Heart left ventricle (tissue), 16 donors: ENCODE measurements at regions not wholly inside any gene's neighbourhood (a gene's known extent, or its start where the extent isn't known, plus 50 kb on each side); places are given as distances from the start of the nearest gene placed in this dataset.
A peak's percentile ranks its signal among the peaks of the same experiment; 100 is the strongest.
"Not testable (repeated sequence)": the region's sequence is repeated elsewhere in the genome, so short reads cannot be mapped to it uniquely, and the experiment has no call there.

Experiments used
- ATAC-seq, 4 donors: fragments of 200-7000 bp; cut with Tn5 transposase; one replicate each; pipeline ENCODE4 v1.9.1; 2020 to 2022; ENCODE audit warnings: moderate library complexity in 4 of 4, mild to moderate bottlenecking in 3 of 4, moderate number of reproducible peaks in 1 of 4
- DNase-seq, 5 donors: peaks; one replicate each; pipeline ENCODE4 v3.0.0-alpha.2; 2020
- H3K27ac ChIP-seq, 12 donors: fragments of 200-600 bp; sonication (generic) in 4 of 12; one replicate each; pipeline versions ENCODE4 v1.5.0 to v1.8.0; 2016 to 2022; ENCODE audit warnings: mild to moderate bottlenecking in 2 of 12
- H3K27me3 ChIP-seq, 9 donors: fragments of 200-600 bp; sonication (generic) in 2 of 9; one replicate each; pipeline versions ENCODE4 v1.5.1 to v1.8.0; 2016 to 2022; ENCODE audit warnings: mild to moderate bottlenecking in 3 of 9
- H3K36me3 ChIP-seq, 9 donors: fragments of 200-600 bp; sonication (generic) in 2 of 9; one replicate each; pipeline versions ENCODE4 v1.5.0 to v1.8.0; 2018 to 2022; ENCODE audit warnings: mild to moderate bottlenecking in 2 of 9
- H3K4me1 ChIP-seq, 12 donors: fragments of 200-600 bp; sonication (generic) in 4 of 12; one replicate each; pipeline versions ENCODE4 v1.5.0 to v1.8.0; 2016 to 2022; ENCODE audit warnings: mild to moderate bottlenecking in 3 of 12
- H3K4me3 ChIP-seq, 12 donors: fragments of 200-600 bp; sonication (generic) in 4 of 12; one replicate each; pipeline versions ENCODE4 v1.5.0 to v1.8.0; 2017 to 2022; ENCODE audit warnings: mild to moderate bottlenecking in 9 of 12, moderate library complexity in 4 of 12
- H3K9me3 ChIP-seq, 12 donors: fragments of 200-600 bp; sonication (generic) in 4 of 12; one replicate each; pipeline versions ENCODE4 v1.5.0 to v1.8.0; 2016 to 2022; ENCODE audit warnings: mild to moderate bottlenecking in 1 of 12
- POLR2A ChIP-seq, 2 donors: fragments of 450-650 bp; IDR thresholded peaks; one replicate each; pipeline ENCODE4 v1.6.1; 2017; ENCODE audit warnings: antibody characterized with exemption in 2 of 2, mild to moderate bottlenecking in 2 of 2, moderate library complexity in 2 of 2
- WGBS, 4 donors: extraction: QIAGEN DNeasy Blood & Tissue Kit in 2 of 4; methylation state at CpG; one replicate each; pipeline versions ENCODE4 v1.1.5 to v1.1.7; 2013 to 2018; 5-methylcytosine and 5-hydroxymethylcytosine counted together
- intact Hi-C, 10 donors: fragments of 100-400 bp; cut with DNase I; formaldehyde crosslinking; loops; one replicate each; pipeline versions ENCODE4 v1.11.1 to v1.14.2; 2022
- TF ChIP-seq, protein P1 (sequence below), 12 donors: fragments of 200-600 bp; sonication (generic) in 4 of 12; IDR thresholded peaks; one replicate each; pipeline versions ENCODE4 v1.5.0 to v1.8.0; 2018 to 2022; ENCODE audit warnings: antibody characterized with exemption in 12 of 12, mild to moderate bottlenecking in 5 of 12
- donor health status: ischemic (EF 13 %, LVEDD 7.1; RV severe dilation, severe dysfunction).
- donor health status: healthy with polysubstance abuse.
- donor health status: DM: no; HTN: yes; CAD: no.
- donor health status: DM: no; HTN: no; CAD: no.
- donor health status: ischemic (EF 25% LVEDD 6.9; RV normal size, moderate dysfunction).
- donor health status: ischemic (EF 25% LVEDD 5.7; RV mildly dilated, moderate dysfunction).
- donor health status: healthy.
- donor health status: DM: yes; HTN: yes; CAD: no.
- donor health status: ischemic (EF 35%, LVEDD 5.7; RV mildly dilated, moderate dysfunction).
- donor health status: nonischemic (EF 11% LVEDD 7.7; RV severe dilation, severe dysfunction).
- donor health status: DM: yes; HTN: yes; CAD: no.
- donor health status: PGD.
- donor health status: ischemic (EF 29% LVEDD 5.4; RV normal size, mild dysfunction).
- donor health status: nonischemic (EF 23%, LVEDD 6.1; RV moderate dilation, normal function).

DNA sequence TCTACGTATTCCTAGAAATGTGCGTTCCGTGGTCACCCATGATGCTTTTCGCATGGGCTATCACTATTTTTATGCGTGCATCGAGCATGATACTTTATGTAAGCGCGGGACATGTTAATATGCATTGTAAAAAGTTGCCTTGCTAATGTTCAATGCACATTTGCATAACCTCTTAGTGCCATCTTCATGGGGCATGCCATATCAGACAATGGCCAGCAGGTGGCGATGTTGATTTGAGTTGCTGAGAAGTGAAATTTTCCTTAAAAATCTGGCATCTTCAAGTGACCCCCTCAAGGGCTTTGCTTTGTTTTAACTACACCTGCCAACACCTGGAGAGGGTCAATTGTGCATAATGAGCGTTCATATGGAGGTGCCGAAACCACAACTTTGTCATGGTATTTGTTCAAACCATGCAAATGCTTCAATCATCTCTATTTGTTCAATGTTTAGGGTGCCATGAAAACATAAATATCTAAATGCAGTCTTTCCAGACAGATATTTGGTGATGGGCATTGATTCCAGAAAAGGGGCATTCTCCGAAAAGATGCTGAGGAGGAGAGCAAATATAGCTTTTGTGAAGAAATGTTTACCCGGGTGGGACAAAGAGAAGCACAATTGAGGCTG, 833.9 kb upstream of the PRKX start:
- DNase-seq (no peak), ATAC-seq (no peak)
- no peak for TF ChIP-seq POLR2A (IDR thresholded peaks at IDR 0.05)
- TF ChIP-seq, protein P1, sequence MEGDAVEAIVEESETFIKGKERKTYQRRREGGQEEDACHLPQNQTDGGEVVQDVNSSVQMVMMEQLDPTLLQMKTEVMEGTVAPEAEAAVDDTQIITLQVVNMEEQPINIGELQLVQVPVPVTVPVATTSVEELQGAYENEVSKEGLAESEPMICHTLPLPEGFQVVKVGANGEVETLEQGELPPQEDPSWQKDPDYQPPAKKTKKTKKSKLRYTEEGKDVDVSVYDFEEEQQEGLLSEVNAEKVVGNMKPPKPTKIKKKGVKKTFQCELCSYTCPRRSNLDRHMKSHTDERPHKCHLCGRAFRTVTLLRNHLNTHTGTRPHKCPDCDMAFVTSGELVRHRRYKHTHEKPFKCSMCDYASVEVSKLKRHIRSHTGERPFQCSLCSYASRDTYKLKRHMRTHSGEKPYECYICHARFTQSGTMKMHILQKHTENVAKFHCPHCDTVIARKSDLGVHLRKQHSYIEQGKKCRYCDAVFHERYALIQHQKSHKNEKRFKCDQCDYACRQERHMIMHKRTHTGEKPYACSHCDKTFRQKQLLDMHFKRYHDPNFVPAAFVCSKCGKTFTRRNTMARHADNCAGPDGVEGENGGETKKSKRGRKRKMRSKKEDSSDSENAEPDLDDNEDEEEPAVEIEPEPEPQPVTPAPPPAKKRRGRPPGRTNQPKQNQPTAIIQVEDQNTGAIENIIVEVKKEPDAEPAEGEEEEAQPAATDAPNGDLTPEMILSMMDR (IDR thresholded peaks at IDR 0.05), result peak; percentile 54 to 94 (median 68)
- Histone ChIP-seq H3K9me3 (no peaks in the 10 kb centered on the region), H3K27me3 (no peaks in the 10 kb centered on the region), H3K4me1 (no peaks in the 10 kb centered on the region), H3K36me3 (no peaks in the 10 kb centered on the region), H3K27ac (no peak overlapping the region), H3K4me3 (no peak overlapping the region)
- intact Hi-C loops, result loop anchor here in 5 of 10 donors (2.0 to 10.0 kb wide), 3 partner anchors 565 to 567 kb away; no protein-coding TSS in a partner anchor
- 39 to 45% (median 41%) methylated on average over 13 of the region's 13 CpGs for WGBS, 4 donors

DNA sequence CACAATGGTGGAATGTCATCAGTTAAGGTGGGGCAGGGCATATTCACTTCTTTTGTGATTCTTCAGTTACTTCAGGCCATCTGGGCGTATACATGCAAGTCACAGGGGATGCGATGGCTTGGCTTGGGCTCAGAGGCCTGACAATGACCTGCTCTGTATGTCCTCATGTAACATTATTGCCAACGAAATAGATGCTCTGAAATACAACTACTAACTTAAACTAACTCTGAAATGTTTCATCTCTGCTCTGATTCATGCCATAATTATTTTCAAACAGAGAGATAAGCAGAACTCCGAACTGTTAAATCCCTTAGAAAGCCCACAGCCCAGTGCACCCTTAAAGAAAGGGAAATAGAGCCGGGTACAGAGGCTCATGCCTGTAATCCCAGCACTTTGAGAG, 832.7 kb upstream of the PRKX start:
- H3K27ac ChIP-seq, DNase-seq, H3K4me1 ChIP-seq, H3K36me3 ChIP-seq, H3K4me3 ChIP-seq, H3K9me3 ChIP-seq, H3K27me3 ChIP-seq, ATAC-seq: not testable (repeated sequence)
- whole genome bisulfite sequencing, 4 donors, result 61 to 78% (median 68%) methylated on average over 5 of the region's 5 CpGs
- intact Hi-C loops, result loop anchor here in 5 of 10 donors (2.0 to 10.0 kb wide), 3 partner anchors 566 to 569 kb away; no protein-coding TSS in a partner anchor

DNA sequence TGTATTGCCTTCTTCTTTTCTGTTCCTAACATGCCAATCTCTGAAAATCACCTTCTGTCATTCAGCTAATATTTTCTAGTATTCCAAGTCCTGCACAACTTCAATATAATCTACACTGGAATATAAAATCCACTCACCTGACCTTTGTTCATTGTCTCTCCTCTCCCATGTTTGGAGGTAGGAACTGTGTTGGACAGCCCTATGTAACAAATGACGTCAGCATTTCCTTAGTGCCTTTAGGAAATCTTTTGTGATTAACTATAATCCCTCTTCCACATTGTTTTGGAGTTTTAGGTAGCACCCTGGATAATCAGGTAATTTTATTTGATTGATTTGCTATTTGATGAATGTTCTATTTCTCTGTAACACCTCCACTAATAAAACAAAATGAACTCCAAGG, 814.8 kb upstream of the PRKX start:
- Histone ChIP-seq H3K27ac (no peak overlapping the region), H3K9me3 (no peaks in the 10 kb centered on the region), H3K4me1 (no peaks in the 10 kb centered on the region), H3K36me3 (no peaks in the 10 kb centered on the region), H3K4me3 (no peak overlapping the region), H3K27me3 (no peaks in the 10 kb centered on the region)
- 69 to 86% (median 79%) methylated on average over 1 of the region's 1 CpG for WGBS, 4 donors
- no peak for TF ChIP-seq POLR2A (IDR thresholded peaks at IDR 0.05)
- TF ChIP-seq, protein P1 (IDR thresholded peaks at IDR 0.05), result no peak
- intact Hi-C loops, result no loop called here
- ATAC-seq (no peak), DNase-seq (no peak)

GRCh38 chrX:4485912-4486311, 772.5 kb upstream of the PRKX start:
- Histone ChIP-seq H3K9me3 (no peaks in the 10 kb centered on the region), H3K27me3 (no peaks in the 10 kb centered on the region), H3K27ac (no peak overlapping the region), H3K36me3 (no peaks in the 10 kb centered on the region), H3K4me1 (no peaks in the 10 kb centered on the region), H3K4me3 (no peak overlapping the region)
- DNase-seq, result no peak
- ATAC-seq, result no peak
- TF ChIP-seq POLR2A (IDR thresholded peaks at IDR 0.05), result no peak
- TF ChIP-seq, protein P1 (IDR thresholded peaks at IDR 0.05), result no peak
- intact Hi-C loops, result no loop called here
- 48 to 59% (median 52%) methylated on average over 4 of the region's 4 CpGs for WGBS, 4 donors

DNA sequence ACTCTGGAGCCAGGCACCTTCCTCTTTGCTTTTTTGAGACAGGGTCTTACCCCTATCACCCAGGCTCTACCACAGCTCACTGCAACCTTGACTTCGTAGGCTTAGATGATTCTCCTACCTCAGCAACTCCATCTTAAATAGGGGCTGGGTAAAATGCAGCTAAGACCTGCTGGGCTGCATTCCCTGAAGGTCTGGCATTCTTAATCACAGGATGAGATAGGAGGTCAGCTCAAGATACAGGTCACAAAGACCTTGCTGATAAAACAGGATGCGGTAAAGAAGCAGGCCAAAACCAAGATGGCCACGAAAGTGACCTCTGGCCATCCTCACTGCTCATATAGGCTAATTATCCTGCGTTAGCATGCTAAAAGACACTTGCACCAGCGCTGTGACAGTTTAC, 770.8 kb upstream of the PRKX start:
- TF ChIP-seq POLR2A (IDR thresholded peaks at IDR 0.05), result no peak
- TF ChIP-seq, protein P1 (IDR thresholded peaks at IDR 0.05), result no peak
- no peaks in the 10 kb centered on the region for H3K36me3 ChIP-seq
- no peak for ATAC-seq
- H3K27me3 ChIP-seq, result no peaks in the 10 kb centered on the region
- intact Hi-C loops, result no loop called here
- H3K4me1 ChIP-seq, result no peaks in the 10 kb centered on the region
- H3K9me3 ChIP-seq, result no peaks in the 10 kb centered on the region
- no peak overlapping the region for H3K27ac ChIP-seq
- WGBS, 4 donors, result 37 to 52% (median 39%) methylated on average over 5 of the region's 5 CpGs
- H3K4me3 ChIP-seq, result no peak overlapping the region
- no peak for DNase-seq
